GM18499 (cell line): ENCODE measurements at regions not wholly inside any gene's neighbourhood (a gene's known extent, or its start where the extent isn't known, plus 50 kb on each side); places are given as distances from the start of the nearest gene placed in this dataset.

Experiments
- ATAC-seq: cut with Tn5 transposase; IDR thresholded peaks from one replicate; pipeline ENCODE4 v1.9.1; 2021; ENCODE audit warnings: moderate number of reproducible peaks; ENCODE audit not compliant: insufficient read depth, unreplicated experiment

DNA sequence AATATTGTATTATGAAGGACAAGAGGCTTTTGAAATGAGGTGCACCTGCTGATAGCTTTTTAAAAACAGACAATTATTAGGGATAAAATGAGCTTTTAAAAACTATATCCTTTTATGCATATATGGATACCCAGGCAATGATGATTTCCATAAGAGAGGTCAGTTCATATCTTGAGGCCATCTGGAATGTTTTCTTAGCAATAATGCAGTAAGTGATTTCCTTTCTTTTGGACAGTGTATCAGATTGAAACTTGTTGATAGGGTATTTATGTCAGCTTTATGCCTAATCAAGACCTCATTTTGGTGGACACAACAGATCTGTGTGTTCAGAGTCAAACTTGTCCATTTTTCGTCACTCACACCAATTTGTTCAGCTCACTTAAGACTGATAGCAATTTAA lies 413.5 kb upstream of the WWC1 start:
- no peak for ATAC-seq

DNA sequence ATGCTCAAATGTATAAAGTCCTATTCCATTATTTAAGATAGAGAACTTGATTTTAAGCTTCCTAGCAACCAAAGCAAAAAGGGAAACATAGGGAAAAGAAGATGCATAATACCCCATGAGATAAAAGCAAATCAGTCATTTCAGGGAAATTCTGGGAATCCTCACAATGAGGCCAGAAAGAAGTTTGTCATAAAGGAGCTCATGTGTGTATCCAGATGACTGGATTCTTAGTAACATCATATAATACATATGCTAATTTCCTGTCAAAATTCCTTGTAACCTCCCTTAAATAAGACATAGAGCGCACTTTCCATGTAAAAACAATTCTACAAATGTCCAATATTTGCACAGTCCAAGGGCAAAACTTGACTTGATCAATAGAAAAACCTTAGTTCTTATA lies 411.0 kb upstream of the WWC1 start:
- no peak for ATAC-seq

DNA sequence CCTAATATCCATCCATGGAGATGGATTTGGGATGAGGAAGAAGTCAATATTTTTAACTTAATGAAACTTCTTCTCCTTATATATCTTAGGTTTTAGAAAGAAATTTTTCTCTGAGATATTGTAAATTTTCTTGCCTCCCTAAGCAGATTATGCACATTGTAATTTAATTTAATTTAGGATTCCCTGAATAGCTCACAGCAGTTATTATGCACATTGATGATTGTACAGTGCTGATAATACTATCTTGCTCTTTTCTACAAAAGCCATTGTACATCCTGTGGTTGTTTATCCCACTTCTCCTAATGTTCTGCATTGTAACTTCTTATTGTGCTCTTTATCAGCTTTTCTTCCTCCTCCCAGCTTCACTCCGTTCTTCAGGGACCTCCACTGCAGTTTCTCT lies 410.4 kb upstream of the WWC1 start:
- no peak for ATAC-seq

DNA sequence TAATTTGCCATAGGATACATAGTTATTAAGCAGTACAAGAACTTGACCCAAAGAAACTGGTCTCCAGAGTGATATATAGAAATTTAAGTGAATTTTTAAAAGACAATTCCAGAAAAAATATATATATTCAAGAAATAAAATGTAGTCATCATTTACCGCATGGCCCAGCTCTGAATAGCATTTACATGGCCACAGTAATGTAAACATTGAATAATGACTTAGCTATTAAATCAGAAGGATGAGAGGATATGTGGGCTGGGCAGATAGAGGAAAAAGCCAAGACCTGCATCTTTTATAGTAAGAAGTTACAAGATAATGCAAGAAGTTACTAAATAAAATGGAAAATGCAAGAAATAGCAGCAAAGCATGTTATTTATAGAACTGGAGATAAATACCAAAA lies 405.2 kb upstream of the WWC1 start:
- ATAC-seq = no peak

DNA sequence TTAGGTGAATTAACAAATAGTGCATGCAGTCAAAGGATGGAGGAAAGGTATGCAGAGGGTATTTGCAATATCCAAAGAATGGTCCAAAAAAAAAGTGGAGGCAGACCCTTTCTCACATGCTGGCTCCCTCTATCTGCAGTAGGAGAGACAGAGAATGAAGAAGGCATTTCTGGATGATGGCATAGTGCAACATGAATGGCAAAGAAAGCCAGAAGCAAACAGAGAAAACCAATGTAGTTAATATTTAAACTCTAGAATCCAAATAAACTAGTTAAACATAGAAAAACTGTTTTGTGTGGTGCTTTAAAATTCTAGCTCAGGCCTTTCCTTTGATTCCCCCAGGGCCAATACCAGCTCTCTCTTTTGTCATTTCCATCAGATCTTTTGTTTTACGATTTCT lies 403.1 kb upstream of the WWC1 start:
- no peak for ATAC-seq

DNA sequence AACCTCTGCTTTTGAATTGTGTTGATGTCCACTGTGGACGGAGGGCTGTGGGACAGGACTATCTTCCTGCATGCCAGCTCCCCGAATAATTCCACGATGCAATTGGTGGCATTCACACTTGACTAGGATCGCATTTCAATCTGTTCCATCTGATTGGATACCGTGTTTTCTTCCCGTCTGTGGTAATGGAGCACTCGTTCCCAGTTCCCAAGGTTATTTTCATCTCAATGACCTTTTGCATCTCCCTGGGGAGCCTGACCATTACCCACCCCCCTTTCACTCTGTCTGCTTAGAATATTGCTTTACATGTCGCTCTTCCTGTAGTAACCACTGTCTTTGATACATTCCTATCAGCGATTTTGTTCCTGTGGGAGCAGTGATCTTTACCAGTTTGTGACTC lies 402.2 kb upstream of the WWC1 start:
- no peak for ATAC-seq

DNA sequence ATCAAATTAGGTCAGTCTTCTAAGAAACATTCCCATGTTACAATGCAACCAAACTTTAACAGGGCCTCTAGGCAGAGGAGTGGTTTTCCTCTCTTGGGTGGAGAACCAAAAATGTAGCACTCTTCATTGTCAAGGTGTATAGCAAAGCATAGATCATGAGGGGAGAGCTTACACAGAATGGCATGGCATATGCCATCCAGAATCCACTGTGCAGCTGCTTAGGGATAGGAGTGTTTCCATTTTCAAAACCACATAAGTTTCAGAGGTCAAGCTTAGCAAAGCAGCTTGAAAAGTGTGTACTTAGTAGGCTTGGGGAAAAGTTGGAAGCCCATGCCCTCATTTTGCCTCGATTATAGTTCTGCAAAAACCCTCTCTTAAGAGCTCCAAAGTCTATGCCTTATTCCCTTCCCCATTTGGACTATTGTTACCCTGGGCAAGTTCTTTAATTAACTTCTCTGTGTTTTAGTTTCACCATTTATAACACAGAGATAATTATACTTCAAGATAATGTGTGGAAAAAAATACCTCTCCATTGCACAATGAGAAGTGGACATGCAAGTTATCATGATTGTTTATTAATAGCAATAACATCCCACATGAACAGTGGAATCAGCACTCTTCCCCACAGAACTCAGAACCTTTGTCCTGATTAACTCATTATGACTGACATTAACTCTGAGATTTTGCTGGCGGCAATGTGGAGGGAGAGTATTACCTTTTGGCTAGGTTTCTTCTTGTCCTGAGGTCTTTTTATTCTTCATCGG lies 398.9 kb upstream of the WWC1 start:
- no peak for ATAC-seq

DNA sequence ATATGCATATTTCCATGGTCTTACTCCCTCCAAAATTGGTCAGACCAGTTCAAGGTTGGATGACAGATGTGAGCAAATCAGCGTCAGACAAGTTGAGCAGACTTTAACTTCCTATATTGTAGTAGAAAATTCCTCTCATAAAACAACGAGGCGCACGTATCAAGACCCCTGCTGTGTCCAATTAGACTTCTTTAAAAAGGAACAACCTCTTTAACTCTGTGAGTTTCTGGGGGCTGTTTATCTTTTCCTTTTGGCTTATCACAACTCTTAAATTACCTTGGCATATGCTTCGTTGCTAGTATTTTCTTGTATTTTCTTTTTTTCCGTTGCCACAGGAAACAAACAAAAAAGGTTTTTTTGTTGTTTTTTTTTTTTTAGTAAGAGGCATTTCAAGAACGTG lies 398.2 kb upstream of the WWC1 start:
- no peak for ATAC-seq

DNA sequence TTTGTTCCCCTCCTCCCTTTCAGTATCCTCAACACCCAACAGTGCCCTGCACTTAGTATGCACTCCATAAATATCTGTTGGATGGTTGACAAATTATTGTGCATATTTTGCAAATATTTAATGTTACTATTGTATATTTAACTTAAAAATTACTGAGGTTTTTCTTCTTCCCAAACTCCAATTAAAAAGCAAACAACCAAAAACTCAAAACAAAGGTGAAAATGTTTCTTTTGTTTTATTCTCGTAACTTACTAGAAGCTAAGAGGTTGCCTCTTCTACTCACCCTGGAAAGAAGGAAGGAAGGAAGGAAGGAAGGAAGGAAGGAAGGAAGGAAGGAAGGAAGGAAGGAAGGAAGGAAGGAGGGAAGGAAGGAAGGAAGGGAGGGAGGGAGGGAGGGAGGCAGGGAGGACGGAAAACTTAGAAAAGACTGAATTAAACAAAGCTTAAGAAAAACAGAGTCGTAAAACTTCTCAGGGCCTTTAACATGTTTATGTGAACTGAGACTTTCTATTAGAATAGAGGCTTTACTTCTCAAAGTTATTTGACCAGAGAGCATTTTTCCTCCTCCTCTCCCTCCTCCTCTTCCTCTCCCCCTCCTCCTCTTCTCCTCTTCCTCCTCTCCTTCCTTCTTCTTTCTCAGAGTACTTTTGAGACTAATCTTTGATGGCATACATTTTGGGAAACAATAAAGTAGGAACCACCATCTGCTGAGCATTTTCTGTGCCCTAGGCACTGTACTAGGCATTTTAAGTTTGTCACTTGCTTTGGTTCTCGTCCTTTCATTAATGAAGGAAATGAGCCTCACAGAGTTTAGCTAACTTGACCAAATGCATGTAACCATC lies 396.6 kb upstream of the WWC1 start:
- no peak for ATAC-seq

DNA sequence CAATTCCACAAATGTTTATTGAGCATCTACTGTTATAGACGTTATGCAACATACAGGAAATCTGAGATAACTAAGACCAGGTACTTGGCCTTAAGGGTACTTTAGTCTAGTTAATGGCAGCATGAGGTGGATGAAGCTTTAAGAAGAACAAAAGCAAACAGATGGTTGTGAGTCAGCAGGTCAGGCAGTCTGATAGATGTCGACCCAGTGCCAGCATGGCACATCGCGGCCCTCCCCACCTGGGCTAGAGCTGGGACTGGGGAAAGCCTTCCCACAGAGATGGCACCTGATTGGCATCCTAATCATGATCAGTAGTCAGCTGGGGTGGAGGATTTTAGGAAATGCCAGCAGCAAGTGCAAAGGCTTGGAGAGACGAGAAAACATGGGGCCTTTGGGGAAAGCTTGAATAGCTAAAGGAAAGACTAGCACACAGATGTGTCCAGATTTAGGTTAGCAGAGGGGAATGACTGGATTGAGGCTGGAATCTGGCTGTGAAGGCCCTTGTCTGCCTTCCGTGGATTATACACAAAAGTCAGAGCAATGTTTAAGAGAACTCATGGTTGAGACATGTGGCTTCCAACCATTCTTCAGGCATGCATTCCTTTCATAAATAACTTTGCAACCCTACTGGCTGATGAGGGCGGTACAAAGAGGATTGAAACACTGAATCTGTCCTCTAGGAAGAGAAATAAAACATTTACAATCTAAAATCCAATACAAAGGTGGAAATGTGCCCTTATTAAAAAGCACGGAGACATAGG lies 395.4 kb upstream of the WWC1 start:
- no peak for ATAC-seq

DNA sequence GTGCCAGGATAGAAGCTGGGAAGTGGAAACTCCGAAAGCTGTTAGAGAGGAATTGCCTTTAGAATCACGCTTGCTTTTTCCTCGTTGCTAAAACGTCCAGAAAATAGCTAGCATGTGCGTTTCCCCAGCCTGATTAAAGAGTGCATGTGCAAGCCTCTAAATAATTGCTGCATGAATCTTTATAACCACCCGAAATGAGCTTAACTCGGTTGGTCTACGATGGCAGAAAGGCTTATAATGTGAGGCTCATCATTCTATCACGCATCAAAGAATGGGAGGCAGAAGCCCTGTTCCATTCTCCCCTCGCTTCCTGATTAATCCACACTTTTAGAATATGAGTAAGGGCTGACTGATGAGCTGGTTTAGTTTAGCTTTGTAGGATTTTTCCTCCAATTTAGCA lies 394.6 kb upstream of the WWC1 start:
- ATAC-seq = no peak

DNA sequence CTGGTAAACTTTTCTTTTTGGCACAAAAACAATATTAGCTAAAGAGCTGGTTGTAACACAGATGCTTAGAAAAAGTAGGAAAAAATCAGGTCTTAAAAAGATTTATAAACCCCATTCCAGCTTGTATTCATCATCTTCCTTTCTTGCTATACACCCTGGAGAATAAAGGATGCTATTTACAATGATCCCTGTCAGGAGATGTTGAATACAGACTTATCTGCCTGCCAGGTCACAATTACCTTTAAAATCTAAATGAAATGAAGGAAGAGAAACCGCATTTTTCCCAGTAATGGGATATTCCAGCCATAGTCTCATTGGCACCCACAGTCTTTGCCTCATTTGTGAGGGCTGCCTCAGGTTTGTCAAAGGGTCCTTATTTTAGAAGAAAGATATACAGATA lies 394.1 kb upstream of the WWC1 start:
- no peak for ATAC-seq

DNA sequence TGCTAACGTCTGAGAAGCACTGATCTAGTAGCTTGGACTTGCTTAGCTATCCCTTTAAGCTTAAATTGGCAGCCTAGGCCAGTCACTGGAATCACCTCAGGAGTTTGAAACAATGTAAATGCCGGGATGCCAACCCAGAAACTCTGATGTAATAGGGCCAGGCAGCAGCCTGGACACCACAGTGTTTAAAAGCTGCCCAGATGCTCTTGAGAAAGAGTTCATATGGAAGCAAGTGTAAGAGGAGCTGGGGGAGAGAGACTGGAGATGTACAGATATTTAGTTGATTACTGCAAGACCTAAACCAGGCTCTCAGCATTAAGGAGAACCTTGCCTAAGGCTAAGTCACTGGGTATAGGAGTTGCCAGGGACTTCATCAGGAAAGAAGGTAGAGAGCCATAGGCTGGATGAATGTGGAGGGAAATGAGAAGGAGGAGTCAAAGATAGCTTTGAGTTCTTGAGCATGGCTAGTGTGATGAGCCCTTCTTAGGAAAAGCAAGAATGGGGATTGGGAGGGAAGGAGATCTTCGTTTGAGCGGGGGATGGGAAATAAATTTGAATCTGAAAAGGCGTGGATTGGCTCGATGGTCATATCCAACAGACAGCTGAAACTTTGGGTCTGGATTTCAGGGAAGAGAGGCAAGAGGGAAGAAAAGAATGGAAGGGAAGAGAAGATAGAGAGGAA lies 392.9 kb upstream of the WWC1 start:
- ATAC-seq = no peak

DNA sequence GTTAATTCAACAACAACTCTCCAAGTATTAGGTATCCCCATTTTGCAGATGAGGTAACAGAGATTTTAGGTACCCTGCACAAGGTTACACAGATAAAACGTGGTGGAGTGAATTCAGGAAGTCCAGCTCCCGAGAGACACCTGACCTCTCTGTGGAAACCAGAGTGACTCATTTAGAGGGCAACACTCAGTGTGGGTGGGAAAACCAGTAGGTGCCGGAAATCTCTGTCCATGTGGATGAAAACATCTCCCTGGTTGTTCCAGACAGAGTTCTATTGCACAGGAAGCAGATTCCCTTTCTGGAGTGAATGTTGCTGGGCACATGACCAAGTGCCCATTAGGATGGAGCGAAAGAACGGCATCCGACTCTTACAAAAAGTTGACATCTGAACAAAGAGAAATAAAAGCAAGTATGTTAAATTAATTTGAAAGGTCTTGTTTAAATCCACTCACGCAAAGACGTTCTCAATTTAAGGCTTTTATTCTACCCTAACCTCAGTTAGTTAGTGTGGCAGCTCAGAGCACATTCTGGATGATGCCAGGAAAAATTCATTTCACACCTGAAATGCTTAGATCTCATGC lies 391.9 kb upstream of the WWC1 start:
- no peak for ATAC-seq

DNA sequence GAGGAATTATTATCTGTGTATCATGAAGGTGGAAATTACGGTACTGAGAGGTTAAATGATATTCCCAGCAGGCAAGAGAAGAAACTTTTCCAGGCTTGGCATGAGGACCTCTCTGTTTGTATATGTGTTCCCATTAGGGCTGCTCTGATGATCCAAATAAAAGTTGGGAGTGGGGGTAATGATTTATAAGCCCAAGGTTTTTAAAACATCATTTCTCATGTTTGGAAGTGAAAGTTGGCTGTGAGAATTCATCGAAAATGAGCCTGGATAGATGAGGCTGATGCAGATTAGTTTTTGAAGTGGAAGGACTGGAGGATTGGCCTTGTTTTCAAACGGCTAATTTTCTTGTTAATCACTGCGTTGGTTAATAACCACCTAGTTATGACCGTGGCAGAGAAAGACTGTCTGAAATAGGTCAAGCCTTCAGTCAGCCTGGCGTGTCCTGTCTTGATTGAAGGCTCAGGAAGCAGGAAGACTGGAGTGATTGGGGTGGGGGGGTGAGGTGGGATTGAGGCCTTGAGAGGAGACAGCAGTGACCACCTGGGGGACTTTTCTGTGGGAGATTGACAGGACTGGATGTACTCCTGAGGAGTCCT lies 391.0 kb upstream of the WWC1 start:
- ATAC-seq = no peak

DNA sequence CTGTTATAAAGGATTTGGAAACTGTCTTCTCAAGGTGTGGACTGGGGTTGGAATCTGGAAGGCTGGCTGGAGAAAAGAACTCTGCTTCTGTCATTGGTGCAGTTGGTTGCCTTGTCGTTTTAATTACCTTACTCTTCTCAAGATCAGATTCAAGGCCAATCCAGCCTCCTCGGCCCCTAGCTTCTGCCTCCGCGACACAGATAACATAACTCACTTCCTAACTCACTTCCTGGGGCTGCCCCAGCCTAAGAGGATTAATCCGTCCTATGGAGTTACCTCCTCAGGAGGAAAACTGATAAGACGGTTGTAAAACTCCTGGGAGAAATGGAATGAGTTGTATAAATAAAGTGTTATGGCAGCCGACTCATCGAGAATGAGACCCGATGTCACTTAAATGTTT lies 389.1 kb upstream of the WWC1 start:
- ATAC-seq = no peak

DNA sequence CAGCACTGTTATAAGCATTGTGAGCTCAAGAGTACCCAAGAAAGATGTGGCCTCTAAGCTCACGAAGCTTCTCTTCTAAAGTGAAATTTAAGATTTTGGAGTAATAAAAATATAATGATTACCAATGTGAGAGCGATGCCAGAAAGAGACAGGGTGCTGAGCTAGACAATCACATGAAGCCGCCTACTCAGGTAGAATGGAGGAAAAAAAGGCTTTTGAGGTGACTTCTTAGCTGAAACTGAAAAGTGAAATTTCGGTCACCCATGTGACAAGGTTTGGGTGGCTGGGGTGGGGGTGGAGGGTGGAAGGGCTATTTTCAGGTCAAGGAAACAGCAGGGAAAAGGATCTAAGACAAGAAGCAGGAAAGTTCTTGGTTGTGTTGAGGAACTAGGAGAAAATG lies 388.2 kb upstream of the WWC1 start:
- no peak for ATAC-seq

DNA sequence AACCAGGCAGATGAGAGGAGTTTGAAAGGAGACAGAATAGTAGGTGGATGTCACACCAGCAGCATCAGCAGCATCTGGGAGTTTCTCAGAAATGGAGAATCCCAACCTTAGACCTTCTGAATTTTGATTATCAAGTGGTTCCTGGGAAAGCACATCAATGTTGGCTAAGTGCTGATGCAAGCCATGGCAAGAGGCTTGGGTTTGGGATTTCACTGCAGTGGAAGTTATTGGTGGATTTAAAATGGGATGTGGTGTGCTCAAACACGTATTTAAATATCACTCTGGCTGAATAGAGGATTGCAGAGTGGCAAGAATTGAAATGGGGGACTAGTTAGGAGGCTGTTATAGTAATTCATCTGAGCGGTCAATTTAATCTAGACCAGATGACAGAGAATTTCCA lies 387.8 kb upstream of the WWC1 start:
- no peak for ATAC-seq

DNA sequence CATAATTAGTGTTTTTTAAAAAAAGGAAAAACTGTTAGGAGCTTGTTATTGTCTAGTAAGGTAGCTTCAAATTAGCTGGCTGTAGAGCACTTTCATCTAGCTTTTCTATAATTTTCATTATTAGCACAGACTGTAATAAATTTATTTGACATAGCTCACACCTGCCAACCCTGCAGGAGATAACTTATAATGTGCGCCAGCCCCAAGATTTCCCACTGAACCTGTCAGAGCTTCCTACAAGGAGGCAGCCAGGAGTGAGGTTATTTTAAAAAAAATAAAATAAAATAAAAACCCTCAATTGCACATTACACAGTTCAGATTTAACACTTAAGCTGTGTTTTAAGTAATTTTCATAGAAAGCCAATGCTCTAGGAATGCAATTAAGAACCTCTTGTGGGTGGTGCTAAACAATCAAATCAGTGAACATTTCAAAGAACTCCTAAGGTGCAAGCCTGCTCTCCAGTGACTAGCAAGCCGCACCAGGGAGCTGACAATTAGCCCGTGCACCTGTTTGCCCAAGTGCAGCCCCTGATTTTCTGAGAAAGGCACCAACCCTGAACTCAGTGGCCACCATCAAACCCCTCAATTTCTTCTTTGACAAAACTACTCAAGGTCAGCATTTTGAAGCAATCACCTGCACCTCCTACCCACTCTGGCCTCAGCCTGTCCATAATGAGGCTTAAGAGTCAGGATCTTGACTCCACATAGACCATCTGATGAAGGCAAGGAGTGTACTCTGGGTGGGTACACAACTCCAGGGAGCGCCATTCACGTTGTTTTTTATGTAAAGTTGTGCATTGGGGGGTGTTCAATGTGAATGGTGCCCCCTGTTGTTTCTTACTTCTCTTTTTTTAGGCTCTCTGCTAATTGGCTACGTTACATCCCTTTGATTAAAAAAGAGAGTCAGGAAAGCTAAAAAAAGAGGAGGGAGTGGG lies 385.3 kb upstream of the WWC1 start:
- ATAC-seq = no peak
